SK-N-SH treated with all-trans-retinoic acid at 6 μM for 48 hours (cell line): ENCODE measurements at regions not wholly inside any gene's neighbourhood (a gene's known extent, or its start where the extent isn't known, plus 50 kb on each side); places are given as distances from the start of the nearest gene placed in this dataset.

Source experiments
- ARNTL ChIP-seq: fragments of 450-650 bp; formaldehyde crosslinking; IDR thresholded peaks from 2 replicates; pipeline ENCODE4 v1.5.0; 2020; ENCODE audit warnings: low read depth, mild to moderate bottlenecking, moderate library complexity, borderline replicate concordance
- CREB5 ChIP-seq: fragments of 250-450 bp; sonication (Bioruptor Pico); IDR thresholded peaks from 2 replicates; pipeline ENCODE4 v1.5.1; 2020; ENCODE audit warnings: low read depth, mild to moderate bottlenecking, moderate library complexity
- CSDC2 ChIP-seq: fragments of 250-450 bp; sonication (Bioruptor Pico); IDR thresholded peaks from 2 replicates; pipeline ENCODE4 v1.5.0; 2020; ENCODE audit warnings: mild to moderate bottlenecking, moderate library complexity
- ESRRG ChIP-seq: fragments of 250-450 bp; sonication (Bioruptor Pico); IDR thresholded peaks from 2 replicates; pipeline ENCODE4 v1.6.1; 2021; ENCODE audit warnings: mild to moderate bottlenecking
- PATZ1 ChIP-seq: fragments of 250-450 bp; sonication (Bioruptor Pico); IDR thresholded peaks from 2 replicates; pipeline ENCODE4 v1.8.0; 2020; ENCODE audit warnings: mild to moderate bottlenecking, moderate library complexity, borderline replicate concordance
- RARB ChIP-seq: fragments of 250-450 bp; sonication (Bioruptor Pico); IDR thresholded peaks from 2 replicates; pipeline ENCODE4 v1.8.0; 2021; ENCODE audit warnings: mild to moderate bottlenecking, moderate library complexity
- TCF4 ChIP-seq: fragments of 250-450 bp; sonication (Bioruptor Pico); IDR thresholded peaks from 2 replicates; pipeline ENCODE4 v1.8.0; 2021; ENCODE audit warnings: mild to moderate bottlenecking, moderate library complexity, borderline replicate concordance
- TOX ChIP-seq: fragments of 250-450 bp; sonication (Bioruptor Pico); IDR thresholded peaks from 2 replicates; pipeline ENCODE4 v1.8.0; 2021; ENCODE audit warnings: mild to moderate bottlenecking, moderate library complexity, borderline replicate concordance
- ZFP3 ChIP-seq: fragments of 250-450 bp; sonication (Bioruptor Pico); IDR thresholded peaks from 2 replicates; pipeline ENCODE4 v1.5.0; 2020; ENCODE audit warnings: mild to moderate bottlenecking, moderate library complexity
- ZFP30 ChIP-seq: fragments of 450-650 bp; formaldehyde crosslinking; IDR thresholded peaks from 2 replicates; pipeline ENCODE4 v1.5.0; 2022; ENCODE audit warnings: mild to moderate bottlenecking, moderate library complexity
- ZNF565 ChIP-seq: fragments of 450-650 bp; formaldehyde crosslinking; conservative IDR thresholded peaks from 2 replicates; pipeline ENCODE4 v1.5.0; 2020; ENCODE audit warnings: low read depth, mild to moderate bottlenecking, moderate library complexity
- ZNF70 ChIP-seq: fragments of 450-650 bp; formaldehyde crosslinking; IDR thresholded peaks from 2 replicates; pipeline ENCODE4 v1.5.0; 2020; ENCODE audit warnings: mild to moderate bottlenecking, moderate library complexity
- ZNF8 ChIP-seq: fragments of 450-650 bp; formaldehyde crosslinking; IDR thresholded peaks from 2 replicates; pipeline ENCODE4 v1.5.0; 2020; ENCODE audit warnings: mild to moderate bottlenecking, moderate library complexity

- TF ChIP-seq ARNTL (CRISPR knock-in tag) (no peak), ZNF70 (no peak), ESRRG (CRISPR knock-in tag) (no peak), TOX (CRISPR knock-in tag) (no peak), PATZ1 (no peak), ZNF565 (no peak), RARB (no peak), ZFP30 (no peak), CSDC2 (CRISPR knock-in tag) (no peak), ZNF8 (CRISPR knock-in tag) (no peak), CREB5 (CRISPR knock-in tag) (no peak), TCF4 (CRISPR knock-in tag) (no peak), ZFP3 (CRISPR knock-in tag) (no peak)
Observed at GRCh38 chr20:57024849-57025248, 241.6 kb downstream of the BMP7 start.
